H9 (cell line): ENCODE measurements at regions not wholly inside any gene's neighbourhood (a gene's known extent, or its start where the extent isn't known, plus 50 kb on each side); places are given as distances from the start of the nearest gene placed in this dataset.

Experiments used
- DNase-seq: peaks from one replicate; pipeline ENCODE4 v3.0.0-alpha.2; 2017
- H2AFZ ChIP-seq: one replicate; pipeline ENCODE4 v1.6.1; 2013; ENCODE audit warnings: mild to moderate bottlenecking, low read length, control low read depth, moderate library complexity
- H2AK5ac ChIP-seq: 2 replicates; pipeline ENCODE4 v1.6.1; 2013; ENCODE audit warnings: low read length, control low read depth, mixed read lengths; ENCODE audit not compliant: insufficient read length
- H2BK120ac ChIP-seq: one replicate; pipeline ENCODE4 v1.6.1; 2013; ENCODE audit warnings: low read depth, mild to moderate bottlenecking, low read length, control low read depth, inconsistent platforms; ENCODE audit not compliant: poor library complexity, severe bottlenecking
- H2BK12ac ChIP-seq: 2 replicates; pipeline ENCODE4 v1.6.1; 2013; ENCODE audit warnings: low read length, control low read depth, mixed read lengths, low read depth; ENCODE audit not compliant: insufficient read length
- H2BK15ac ChIP-seq: 2 replicates; pipeline ENCODE4 v1.6.1; 2013; ENCODE audit warnings: low read depth, low read length, control low read depth
- H2BK20ac ChIP-seq: one replicate; pipeline ENCODE4 v1.6.1; 2013; ENCODE audit warnings: low read depth, mild to moderate bottlenecking, low read length, control low read depth, inconsistent platforms; ENCODE audit not compliant: poor library complexity, severe bottlenecking
- H2BK5ac ChIP-seq: 2 replicates; pipeline ENCODE4 v1.6.1; 2013; ENCODE audit warnings: low read length, control low read depth, mixed read lengths; ENCODE audit not compliant: insufficient read length
- H3K14ac ChIP-seq: 2 replicates; pipeline ENCODE4 v1.6.1; 2013; ENCODE audit warnings: low read length, control low read depth; ENCODE audit not compliant: insufficient read depth
- H3K18ac ChIP-seq: 2 replicates; pipeline ENCODE4 v1.6.1; 2013; ENCODE audit warnings: low read depth, mild to moderate bottlenecking, mixed read lengths, low read length, control low read depth; ENCODE audit not compliant: insufficient read length
- H3K23ac ChIP-seq: 2 replicates; pipeline ENCODE4 v1.6.1; 2013; ENCODE audit warnings: low read length, control low read depth, mixed read lengths, low read depth; ENCODE audit not compliant: insufficient read length
- H3K23me2 ChIP-seq: 2 replicates; pipeline ENCODE4 v1.6.1; 2013; ENCODE audit warnings: low read depth, mild to moderate bottlenecking, mixed read lengths, low read length, control low read depth; ENCODE audit not compliant: insufficient read length, poor library complexity, severe bottlenecking
- H3K27ac ChIP-seq: 2 replicates; pipeline ENCODE4 v1.5.1; 2013; ENCODE audit warnings: low read length, control low read depth, mixed read lengths, low read depth; ENCODE audit not compliant: insufficient read length
- H3K27me3 ChIP-seq: 2 replicates; pipeline ENCODE4 v1.6.1; 2013; ENCODE audit warnings: low read length, control low read depth, inconsistent platforms; ENCODE audit not compliant: insufficient read depth
- H3K4ac ChIP-seq: 2 replicates; pipeline ENCODE4 v1.6.1; 2013; ENCODE audit warnings: low read depth, mild to moderate bottlenecking, control low read depth, inconsistent platforms, low read length, moderate library complexity
- H3K4me1 ChIP-seq: 2 replicates; pipeline ENCODE4 v1.6.1; 2013; ENCODE audit warnings: low read length, control low read depth, inconsistent platforms; ENCODE audit not compliant: insufficient read depth
- H3K4me2 ChIP-seq: 2 replicates; pipeline ENCODE4 v1.6.1; 2013; ENCODE audit warnings: low read length, control low read depth, mixed read lengths; ENCODE audit not compliant: insufficient read length, insufficient read depth
- H3K56ac ChIP-seq: 2 replicates; pipeline ENCODE4 v1.6.1; 2013; ENCODE audit warnings: low read depth, mild to moderate bottlenecking, mixed read lengths, low read length, control low read depth; ENCODE audit not compliant: insufficient read length
- H3K79me1 ChIP-seq: 2 replicates; pipeline ENCODE4 v1.6.1; 2013; ENCODE audit warnings: low read depth, mild to moderate bottlenecking, moderate library complexity, low read length, control low read depth, inconsistent platforms; ENCODE audit not compliant: insufficient read depth, poor library complexity, severe bottlenecking
- H3K79me2 ChIP-seq: 2 replicates; pipeline ENCODE4 v1.6.1; 2013; ENCODE audit warnings: low read length, control low read depth, inconsistent platforms; ENCODE audit not compliant: insufficient read depth
- H3K9ac ChIP-seq: 2 replicates; pipeline ENCODE4 v1.6.1; 2013; ENCODE audit warnings: low read length, control low read depth, mixed read lengths; ENCODE audit not compliant: insufficient read length; ENCODE audit errors: extremely low read depth
- H3K9me3 ChIP-seq: one replicate; pipeline ENCODE4 v1.6.1; 2013; ENCODE audit warnings: low read depth, low read length, inconsistent platforms; ENCODE audit not compliant: control insufficient read depth
- H3T11ph ChIP-seq: one replicate; pipeline ENCODE4 v1.6.1; 2013; ENCODE audit warnings: mild to moderate bottlenecking, low read length, control low read depth, inconsistent platforms
- H4K20me1 ChIP-seq: one replicate; pipeline ENCODE4 v1.6.1; 2013; ENCODE audit not compliant: control insufficient read depth, insufficient read length, insufficient read depth
- H4K5ac ChIP-seq: 2 replicates; pipeline ENCODE4 v1.6.1; 2013; ENCODE audit warnings: low read depth, mild to moderate bottlenecking, mixed read lengths, low read length, control low read depth; ENCODE audit not compliant: insufficient read length
- H4K8ac ChIP-seq: replicated peaks from 2 replicates; pipeline ENCODE4 v1.6.1; 2013; ENCODE audit warnings: low read length, control low read depth, mixed read lengths, low read depth; ENCODE audit not compliant: insufficient read length
- H4K91ac ChIP-seq: 2 replicates; pipeline ENCODE4 v1.6.1; 2013; ENCODE audit warnings: low read depth, mild to moderate bottlenecking, moderate library complexity, mixed read lengths, low read length, control low read depth; ENCODE audit not compliant: insufficient read length
- H3K27ac Mint-ChIP-seq, 3 experiments: 2 replicates in 2 of 3; 3 replicates in 1 of 3; pipeline ENCODE4 v1.8.0; 2020 to 2021; ENCODE audit warnings: mixed read lengths in 3 of 3, mild to moderate bottlenecking in 1 of 3, moderate library complexity in 1 of 3
- H3K27me3 Mint-ChIP-seq: 2 replicates; pipeline ENCODE4 v1.8.0; 2021; ENCODE audit warnings: low read depth, mild to moderate bottlenecking, moderate library complexity, mixed read lengths
- H3K36me3 Mint-ChIP-seq, 3 experiments: 2 replicates in 2 of 3; 3 replicates in 1 of 3; pipeline ENCODE4 v1.8.0; 2020 to 2021; ENCODE audit warnings: low read depth in 3 of 3, mixed read lengths in 3 of 3; ENCODE audit not compliant: insufficient read depth in 1 of 3
- H3K4me1 Mint-ChIP-seq, 2 experiments: 2 replicates each; pipeline ENCODE4 v1.8.0; 2020; ENCODE audit warnings: mixed read lengths in 2 of 2
- H3K4me3 Mint-ChIP-seq, 2 experiments: 2 replicates in 1 of 2; 3 replicates in 1 of 2; pipeline ENCODE4 v1.8.0; 2020 to 2021; ENCODE audit warnings: mild to moderate bottlenecking in 2 of 2, mixed read lengths in 2 of 2, moderate library complexity in 1 of 2
- H3K9me3 Mint-ChIP-seq, 2 experiments: 2 replicates in 1 of 2; 3 replicates in 1 of 2; pipeline ENCODE4 v1.8.0; 2020; ENCODE audit warnings: mild to moderate bottlenecking in 2 of 2, mixed read lengths in 2 of 2, moderate library complexity in 1 of 2
- WGBS: extraction: QIAGEN DNeasy Blood & Tissue Kit; methylation state at CpG from one replicate; pipeline ENCODE4 v1.1.7; 2013; ENCODE audit warnings: missing lambda C conversion rate, low lambda C conversion rate, mixed read lengths; ENCODE audit not compliant: insufficient read length; ENCODE audit errors: extremely low coverage; 5-methylcytosine and 5-hydroxymethylcytosine counted together
- TF ChIP-seq, protein P1 (sequence below): fragments of 200-600 bp; sonication (generic); conservative IDR thresholded peaks from 3 replicates; pipeline ENCODE4 v1.8.0; 2021; ENCODE audit warnings: antibody characterized with exemption, mild to moderate bottlenecking

DNA sequence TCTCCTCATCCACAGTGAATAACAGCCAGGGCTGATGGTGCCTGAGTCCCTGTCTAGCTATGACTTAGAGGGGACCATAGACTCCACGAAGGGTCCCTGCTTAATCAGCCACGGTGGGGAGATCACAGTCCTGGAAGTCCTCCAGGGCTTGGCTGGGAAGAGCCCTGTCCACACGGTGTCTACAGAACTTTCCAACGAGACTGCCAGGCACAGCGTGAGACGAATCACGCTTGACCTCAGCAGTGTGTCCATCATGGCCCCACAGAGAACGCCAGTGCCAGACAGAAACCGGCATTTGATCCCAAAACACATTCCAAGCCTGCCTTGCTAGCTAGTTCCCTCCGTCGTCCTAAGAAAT, 143.4 kb downstream of the CRYBB2 start:
- Histone ChIP-seq H2BK12ac (no peak overlapping the region), H3K14ac (no peak overlapping the region), H3K18ac (no peak overlapping the region), H3K79me1 (no peaks in the 10 kb centered on the region), H3K23ac (no peak overlapping the region), H3K4me1 (no peaks in the 10 kb centered on the region), H3K79me2 (no peaks in the 10 kb centered on the region; the same call in 1 of the 2 replicates), H3K9me3 (no peaks in the 10 kb centered on the region), H3K27me3 (no peaks in the 10 kb centered on the region), H2AFZ (no peak overlapping the region), H3K4me2 (no peak overlapping the region), H4K8ac (no peak overlapping the region), H3K23me2 (no peaks in the 10 kb centered on the region), H2BK15ac (no peak overlapping the region), H2BK5ac (no peak overlapping the region), H3K4ac (no peak overlapping the region), H2AK5ac (no peak overlapping the region), H4K5ac (no peak overlapping the region), H3K9ac (no peak overlapping the region), H4K91ac (no peak overlapping the region), H4K20me1 (no peaks in the 10 kb centered on the region), H2BK20ac (no peak overlapping the region), H3T11ph (no peak overlapping the region), H3K27ac (no peak overlapping the region), H2BK120ac (no peak overlapping the region), H3K56ac (no peak overlapping the region)
- no CpG with 5 or more reads among the region's 11 CpGs for WGBS
- DNase-seq = no peak
- peak overlapping the region in 2 of 3 experiments; percentile 73 to 86; a peak in 5 of 7 replicates for H3K27ac Mint-ChIP-seq
- peaks cover 0 to 6% of the 10 kb centered on the region in 2 experiments; a peak in 2 of 4 replicates for H3K4me1 Mint-ChIP-seq
- no peaks in the 10 kb centered on the region for H3K9me3 Mint-ChIP-seq
- TF ChIP-seq, protein P1, sequence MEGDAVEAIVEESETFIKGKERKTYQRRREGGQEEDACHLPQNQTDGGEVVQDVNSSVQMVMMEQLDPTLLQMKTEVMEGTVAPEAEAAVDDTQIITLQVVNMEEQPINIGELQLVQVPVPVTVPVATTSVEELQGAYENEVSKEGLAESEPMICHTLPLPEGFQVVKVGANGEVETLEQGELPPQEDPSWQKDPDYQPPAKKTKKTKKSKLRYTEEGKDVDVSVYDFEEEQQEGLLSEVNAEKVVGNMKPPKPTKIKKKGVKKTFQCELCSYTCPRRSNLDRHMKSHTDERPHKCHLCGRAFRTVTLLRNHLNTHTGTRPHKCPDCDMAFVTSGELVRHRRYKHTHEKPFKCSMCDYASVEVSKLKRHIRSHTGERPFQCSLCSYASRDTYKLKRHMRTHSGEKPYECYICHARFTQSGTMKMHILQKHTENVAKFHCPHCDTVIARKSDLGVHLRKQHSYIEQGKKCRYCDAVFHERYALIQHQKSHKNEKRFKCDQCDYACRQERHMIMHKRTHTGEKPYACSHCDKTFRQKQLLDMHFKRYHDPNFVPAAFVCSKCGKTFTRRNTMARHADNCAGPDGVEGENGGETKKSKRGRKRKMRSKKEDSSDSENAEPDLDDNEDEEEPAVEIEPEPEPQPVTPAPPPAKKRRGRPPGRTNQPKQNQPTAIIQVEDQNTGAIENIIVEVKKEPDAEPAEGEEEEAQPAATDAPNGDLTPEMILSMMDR = no peak
- H3K36me3 Mint-ChIP-seq = peaks cover 0 to 3% (median 0%) of the 10 kb centered on the region in 3 experiments; a peak in 5 of 7 replicates
- no peak overlapping the region for H3K4me3 Mint-ChIP-seq
- no peaks in the 10 kb centered on the region for H3K27me3 Mint-ChIP-seq
